ENCODE measurements at regions not wholly inside any gene's neighbourhood (a gene's known extent, or its start where the extent isn't known, plus 50 kb on each side); places are given as distances from the start of the nearest gene placed in this dataset.

GRCh38 chr18:25630682-25631081 is 278.7 kb upstream of the ZNF521 start:
- DNase-seq, result no peak

- DNase-seq, result no peak
These were observed 269.7 kb upstream of the ZNF521 start for GRCh38 chr18:25621682-25622081.

GRCh38 chr18:25621144-25621543 is 269.2 kb upstream of the ZNF521 start:
- no peak for DNase-seq

- DNase-seq, result no peak
These were observed 262.2 kb upstream of the ZNF521 start for GRCh38 chr18:25614168-25614567.

GRCh38 chr18:25612466-25612865 is 260.5 kb upstream of the ZNF521 start:
- no peak for DNase-seq

- no peak for DNase-seq
These were observed 256.1 kb upstream of the ZNF521 start for GRCh38 chr18:25608091-25608490.

- DNase-seq, result peak; percentile 44
These were observed 253.1 kb upstream of the ZNF521 start for GRCh38 chr18:25604894-25605597.

GRCh38 chr18:25604196-25604893 is 252.4 kb upstream of the ZNF521 start:
- DNase-seq, result peak; percentile 59

GRCh38 chr18:25599443-25599842 is 247.5 kb upstream of the ZNF521 start:
- DNase-seq, result no peak

GRCh38 chr18:25597476-25597875 is 245.5 kb upstream of the ZNF521 start:
- no peak for DNase-seq

- no peak for DNase-seq
These were observed 243.5 kb upstream of the ZNF521 start for GRCh38 chr18:25595274-25596060.

- no peak for DNase-seq
These were observed 242.4 kb upstream of the ZNF521 start for GRCh38 chr18:25594351-25594750.

GRCh38 chr18:25592804-25593360 is 240.9 kb upstream of the ZNF521 start:
- no peak for DNase-seq

- DNase-seq, result no peak
These were observed 238.5 kb upstream of the ZNF521 start for GRCh38 chr18:25590456-25590855.

- DNase-seq, result no peak
These were observed 235.6 kb upstream of the ZNF521 start for GRCh38 chr18:25587545-25587944.

- no peak for DNase-seq
These were observed 217.0 kb upstream of the ZNF521 start for GRCh38 chr18:25568986-25569385.

- DNase-seq, result no peak
These were observed 212.1 kb upstream of the ZNF521 start for GRCh38 chr18:25563816-25564683.

GRCh38 chr18:25563346-25563745 is 211.4 kb upstream of the ZNF521 start:
- no peak for DNase-seq

GRCh38 chr18:25561918-25562317 is 210.0 kb upstream of the ZNF521 start:
- no peak for DNase-seq

- no peak for DNase-seq
These were observed 208.4 kb upstream of the ZNF521 start for GRCh38 chr18:25560369-25560768.

- no peak for DNase-seq
These were observed 205.0 kb upstream of the ZNF521 start for GRCh38 chr18:25557011-25557410.

- no peak for DNase-seq
These were observed 201.8 kb upstream of the ZNF521 start for GRCh38 chr18:25553631-25554263.
